DOHH2 (cell line): ENCODE measurements at regions not wholly inside any gene's neighbourhood (a gene's known extent, or its start where the extent isn't known, plus 50 kb on each side); places are given as distances from the start of the nearest gene placed in this dataset.
"Not testable (repeated sequence)": the region's sequence is repeated elsewhere in the genome, so short reads cannot be mapped to it uniquely, and the experiment has no call there.

Source experiments
- H3F3A ChIP-seq: fragments of 200-600 bp; sonication (generic), shearing (Covaris generic); 2 replicates; pipeline ENCODE4 v1.6.0; 2016; ENCODE audit warnings: antibody characterized with exemption, mild to moderate bottlenecking; ENCODE audit not compliant: control insufficient read depth, insufficient read depth
- H3K27ac ChIP-seq: fragments of 200-600 bp; sonication (generic); 2 replicates; pipeline ENCODE4 v1.5.1; 2014; ENCODE audit warnings: low read depth, mild to moderate bottlenecking, low read length, moderate library complexity
- H3K27me3 ChIP-seq: fragments of 200-600 bp; sonication (generic); 2 replicates; pipeline ENCODE4 v1.6.1; 2014; ENCODE audit warnings: mild to moderate bottlenecking, low read length, mixed read lengths; ENCODE audit not compliant: control insufficient read depth
- H3K36me3 ChIP-seq: fragments of 200-600 bp; sonication (generic); 2 replicates; pipeline ENCODE4 v1.6.1; 2014; ENCODE audit warnings: mild to moderate bottlenecking, low read length, moderate library complexity, mixed read lengths; ENCODE audit not compliant: control insufficient read depth
- H3K4me1 ChIP-seq: fragments of 200-600 bp; sonication (generic); 2 replicates; pipeline ENCODE4 v1.6.1; 2014; ENCODE audit warnings: mild to moderate bottlenecking, low read length, mixed read lengths; ENCODE audit not compliant: control insufficient read depth
- H3K4me2 ChIP-seq: fragments of 200-600 bp; sonication (generic); 2 replicates; pipeline ENCODE4 v1.6.0; 2014; ENCODE audit warnings: mild to moderate bottlenecking, low read length, moderate library complexity
- H3K4me3 ChIP-seq: fragments of 200-600 bp; sonication (generic); 2 replicates; pipeline ENCODE4 v1.5.1; 2014; ENCODE audit warnings: mild to moderate bottlenecking, low read length, mixed read lengths
- H3K79me2 ChIP-seq: fragments of 200-600 bp; sonication (generic); 2 replicates; pipeline ENCODE4 v1.6.1; 2014; ENCODE audit warnings: mild to moderate bottlenecking, low read length, mixed read lengths; ENCODE audit not compliant: control insufficient read depth
- H3K9me2 ChIP-seq: fragments of 200-600 bp; sonication (generic); replicated peaks from 2 replicates; pipeline ENCODE4 v1.6.1; 2014; ENCODE audit warnings: mild to moderate bottlenecking, low read length, mixed read lengths; ENCODE audit not compliant: control insufficient read depth
- H3K9me3 ChIP-seq: fragments of 200-600 bp; sonication (generic); 2 replicates; pipeline ENCODE4 v1.6.1; 2014; ENCODE audit warnings: antibody characterized with exemption, low read length, mixed read lengths; ENCODE audit not compliant: control insufficient read depth, insufficient read depth
- H4K20me1 ChIP-seq: fragments of 200-600 bp; sonication (generic); 2 replicates; pipeline ENCODE4 v1.6.0; 2014; ENCODE audit warnings: low read depth, mild to moderate bottlenecking, antibody characterized with exemption, low read length, moderate library complexity; ENCODE audit not compliant: control insufficient read depth, insufficient read depth

DNA sequence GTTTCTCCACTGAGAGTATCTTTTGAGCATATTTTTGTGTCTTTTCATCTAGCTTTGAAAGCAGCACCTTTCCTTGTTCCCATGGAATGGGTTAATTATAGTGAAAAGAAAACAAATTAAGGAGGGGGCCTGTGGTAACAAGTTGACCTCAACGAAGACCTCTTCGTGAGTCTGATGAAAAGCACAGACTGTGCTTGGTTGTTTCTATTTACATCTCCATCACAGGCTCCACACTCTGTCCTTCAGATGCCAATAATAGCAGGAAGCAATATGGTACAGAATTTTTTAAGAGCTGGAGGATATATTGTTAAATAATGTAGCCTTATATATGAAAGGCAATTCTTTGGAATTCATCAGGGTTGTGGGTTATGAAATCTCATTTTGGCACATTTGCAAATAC is 366.7 kb upstream of the OR4C13 start:
- H3K27ac ChIP-seq, H3K4me2 ChIP-seq, H3K79me2 ChIP-seq, H3K4me3 ChIP-seq, H3K9me2 ChIP-seq, H3K4me1 ChIP-seq, H3F3A ChIP-seq, H4K20me1 ChIP-seq, H3K36me3 ChIP-seq, H3K9me3 ChIP-seq, H3K27me3 ChIP-seq: not testable (repeated sequence)

DNA sequence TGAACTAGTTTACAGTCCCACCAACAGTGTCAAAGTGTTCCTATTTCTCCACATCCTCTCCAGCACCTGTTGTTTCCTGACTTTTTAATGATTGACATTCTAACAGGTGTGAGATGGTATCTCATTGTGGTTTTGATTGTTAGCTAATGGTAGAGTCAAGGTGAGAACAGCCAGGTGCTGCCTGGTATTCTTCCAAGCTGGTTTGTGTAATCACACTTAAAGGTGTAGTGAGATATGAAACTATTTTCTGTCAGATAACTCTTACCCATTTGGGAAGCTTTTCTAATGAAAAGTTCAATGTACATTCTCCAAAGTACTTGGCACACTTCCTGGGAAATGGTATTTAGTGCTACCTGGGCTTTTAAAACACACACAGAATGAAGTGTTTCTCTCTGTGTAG is 343.3 kb upstream of the OR4C13 start:
- not testable (repeated sequence) for H3K9me2 ChIP-seq, H3K4me2 ChIP-seq, H3K9me3 ChIP-seq, H4K20me1 ChIP-seq, H3F3A ChIP-seq, H3K27me3 ChIP-seq, H3K79me2 ChIP-seq, H3K4me1 ChIP-seq, H3K27ac ChIP-seq, H3K4me3 ChIP-seq, H3K36me3 ChIP-seq

DNA sequence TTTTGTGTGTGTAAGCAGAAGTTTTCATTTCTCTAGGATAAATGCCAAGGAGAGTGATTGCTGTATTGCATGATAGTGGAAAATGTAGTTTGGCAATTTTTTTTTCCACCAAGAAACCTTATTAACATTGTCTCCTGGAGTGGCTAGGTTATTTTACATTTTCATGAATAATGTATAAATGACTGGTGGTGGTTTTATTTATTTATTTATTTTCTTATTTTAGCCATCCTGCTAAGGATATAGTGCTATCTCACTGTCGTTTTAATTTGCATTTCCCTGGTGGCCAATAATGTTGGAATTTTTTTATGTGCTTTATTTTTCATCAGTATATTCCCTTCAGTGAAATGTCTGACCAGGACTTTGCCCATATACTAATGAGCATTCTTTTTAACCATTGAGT is 328.3 kb upstream of the OR4C13 start:
- H4K20me1 ChIP-seq, H3K79me2 ChIP-seq: not testable (repeated sequence)

DNA sequence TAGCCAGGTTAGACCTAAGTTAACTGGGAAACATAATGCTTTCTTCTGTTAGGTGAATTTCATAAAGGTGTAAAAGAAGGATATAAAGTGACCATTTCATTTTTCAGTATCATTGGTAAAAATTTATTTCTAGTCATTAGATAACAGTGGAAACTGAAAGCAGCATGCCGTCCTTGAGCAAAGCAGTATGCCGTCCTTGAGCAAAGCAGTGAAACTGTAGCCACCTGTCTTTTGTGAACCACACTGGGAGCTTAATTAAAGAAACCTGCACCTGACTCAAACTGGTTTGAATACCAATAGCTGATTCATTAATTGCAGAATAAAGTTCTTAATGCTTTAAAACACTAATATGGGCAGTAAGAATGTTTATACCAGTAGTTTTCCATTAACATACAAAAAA is 281.5 kb upstream of the OR4C13 start:
- not testable (repeated sequence) for H3K9me3 ChIP-seq, H3K27me3 ChIP-seq, H3F3A ChIP-seq, H3K4me2 ChIP-seq, H3K4me1 ChIP-seq, H3K4me3 ChIP-seq, H3K27ac ChIP-seq, H3K36me3 ChIP-seq, H3K9me2 ChIP-seq, H3K79me2 ChIP-seq, H4K20me1 ChIP-seq

More for the DNA sequence above, 328.3 kb upstream of the OR4C13 start:
- H3K27me3 ChIP-seq, H3K4me3 ChIP-seq, H3K36me3 ChIP-seq, H3F3A ChIP-seq, H3K4me1 ChIP-seq, H3K9me2 ChIP-seq, H3K4me2 ChIP-seq, H3K9me3 ChIP-seq, H3K27ac ChIP-seq: not testable (repeated sequence)

DNA sequence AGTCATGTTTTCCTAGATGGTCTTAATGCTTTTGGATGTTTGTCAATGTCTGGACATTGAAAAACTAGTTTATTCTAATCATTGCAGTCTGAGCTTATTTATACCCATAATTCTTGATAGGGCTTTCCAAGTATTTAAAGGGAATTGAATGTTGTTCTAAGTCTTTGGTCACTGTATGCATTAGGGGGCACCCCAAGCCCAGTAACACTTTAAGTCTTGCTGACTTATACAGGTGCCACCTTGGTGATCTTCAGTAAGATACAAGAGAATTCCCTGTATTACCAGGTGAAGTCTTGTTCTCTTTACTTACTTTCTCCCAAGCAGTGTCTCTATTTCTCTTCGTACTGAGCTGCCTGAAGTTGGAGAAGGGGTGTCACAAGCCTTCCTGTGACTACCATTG is 250.1 kb upstream of the OR4C13 start:
- H3K36me3 ChIP-seq, H3K27me3 ChIP-seq, H3K4me1 ChIP-seq, H3K9me2 ChIP-seq, H3K79me2 ChIP-seq, H3K27ac ChIP-seq, H3K4me3 ChIP-seq, H3F3A ChIP-seq, H3K4me2 ChIP-seq, H4K20me1 ChIP-seq, H3K9me3 ChIP-seq: not testable (repeated sequence)

DNA sequence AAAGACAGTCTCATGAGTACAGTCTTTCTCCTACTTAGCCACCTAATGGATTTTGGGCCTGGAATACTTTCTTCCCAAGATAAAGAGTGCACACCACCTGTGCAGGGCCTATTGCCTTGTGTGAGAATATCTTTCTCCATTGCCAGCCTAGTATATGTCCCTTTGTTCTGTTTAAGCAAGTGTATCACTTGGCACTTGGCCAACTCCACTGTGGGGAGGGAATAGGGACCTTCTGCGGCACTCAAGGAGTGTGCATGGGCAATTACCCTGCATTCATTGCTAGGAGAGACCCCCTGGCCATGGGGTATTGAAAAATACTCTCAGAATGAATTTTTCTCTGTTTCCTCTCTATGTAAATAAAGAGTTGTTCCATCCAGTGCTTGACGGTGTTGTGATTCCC is 201.7 kb upstream of the OR4C13 start:
- H3K9me2 ChIP-seq, H3K27ac ChIP-seq, H3K9me3 ChIP-seq, H3K4me2 ChIP-seq, H3F3A ChIP-seq, H3K4me1 ChIP-seq, H3K36me3 ChIP-seq, H4K20me1 ChIP-seq, H3K4me3 ChIP-seq, H3K27me3 ChIP-seq, H3K79me2 ChIP-seq: not testable (repeated sequence)

DNA sequence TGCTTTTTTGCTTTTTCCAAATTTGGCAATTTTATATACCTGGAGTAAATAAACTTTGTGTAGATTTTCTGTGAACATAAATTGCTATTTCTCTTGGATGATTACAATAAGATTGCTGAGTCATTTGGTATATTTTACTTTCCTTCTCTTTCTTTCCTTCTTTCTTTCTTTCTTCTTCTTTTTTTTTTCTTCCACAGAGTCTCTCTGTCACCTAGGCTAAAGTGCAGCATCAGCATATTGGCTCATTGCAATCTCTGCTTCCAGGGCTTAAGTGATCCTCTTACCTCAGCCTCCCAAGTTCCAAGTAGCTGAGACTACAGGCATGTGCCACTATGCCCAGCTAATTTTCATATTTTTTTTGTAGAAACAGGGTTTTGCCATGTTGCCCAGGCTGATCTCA is 201.2 kb upstream of the OR4C13 start:
- H3K9me3 ChIP-seq, H3K27ac ChIP-seq, H3K4me3 ChIP-seq, H4K20me1 ChIP-seq, H3K9me2 ChIP-seq, H3K36me3 ChIP-seq, H3K27me3 ChIP-seq, H3K79me2 ChIP-seq, H3K4me2 ChIP-seq, H3F3A ChIP-seq, H3K4me1 ChIP-seq: not testable (repeated sequence)

DNA sequence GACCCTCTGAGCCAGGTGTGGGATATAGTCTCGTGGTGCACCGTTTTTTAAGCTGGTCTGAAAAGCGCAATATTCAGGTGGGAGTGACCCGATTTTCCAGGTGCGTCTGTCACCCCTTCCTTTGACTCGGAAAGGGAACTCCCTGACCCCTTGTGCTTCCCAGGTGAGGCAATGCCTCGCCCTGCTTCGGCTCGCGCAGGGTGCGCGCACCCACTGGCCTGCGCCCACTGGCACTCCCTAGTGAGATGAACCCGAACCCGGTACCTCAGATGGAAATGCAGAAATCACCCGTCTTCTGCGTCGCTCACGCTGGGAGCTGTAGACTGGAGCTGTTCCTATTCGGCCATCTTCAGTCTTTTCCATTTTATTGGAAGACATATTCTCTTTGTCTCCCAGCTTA is 171.4 kb upstream of the OR4C13 start:
- H3K4me3 ChIP-seq, H3K9me3 ChIP-seq, H3K27me3 ChIP-seq, H3K79me2 ChIP-seq, H3K27ac ChIP-seq, H4K20me1 ChIP-seq, H3K36me3 ChIP-seq, H3K9me2 ChIP-seq, H3F3A ChIP-seq, H3K4me1 ChIP-seq, H3K4me2 ChIP-seq: not testable (repeated sequence)

DNA sequence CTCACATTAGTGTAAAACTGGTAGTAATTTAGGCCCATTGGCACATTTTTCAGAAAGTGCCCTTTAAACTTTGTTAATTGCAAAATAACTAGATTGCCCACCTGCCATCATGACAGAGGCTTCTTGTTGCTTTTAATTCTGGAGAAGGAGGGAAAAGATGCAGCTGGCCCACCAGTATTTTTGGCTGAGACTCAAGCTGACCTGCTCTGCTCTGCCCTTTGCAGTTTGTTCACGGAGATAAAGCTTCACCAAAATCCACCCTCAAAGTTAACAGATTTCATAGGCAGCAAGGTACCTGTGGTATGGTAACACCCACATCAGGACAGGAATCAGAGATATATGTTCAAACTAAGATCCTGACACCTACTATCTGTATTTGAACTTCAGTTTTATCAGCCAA is 170.2 kb upstream of the OR4C13 start:
- not testable (repeated sequence) for H3K9me3 ChIP-seq, H3K9me2 ChIP-seq, H3K27ac ChIP-seq, H4K20me1 ChIP-seq, H3K4me1 ChIP-seq, H3F3A ChIP-seq, H3K4me2 ChIP-seq, H3K79me2 ChIP-seq, H3K36me3 ChIP-seq, H3K4me3 ChIP-seq, H3K27me3 ChIP-seq
